H1 (cell line): ENCODE measurements at regions not wholly inside any gene's neighbourhood (a gene's known extent, or its start where the extent isn't known, plus 50 kb on each side); places are given as distances from the start of the nearest gene placed in this dataset.

Source experiments
- CTCF ChIA-PET: fragments of 300-600 bp; sonication (Branson Sonifier 250); formaldehyde crosslinking; loops from one replicate; lab custom pipeline; 2021; ENCODE audit not compliant: partially characterized antibody; lab: Charles Lee
- POLR2A ChIA-PET: fragments of 300-600 bp; sonication (Branson Sonifier 250); formaldehyde crosslinking; loops from one replicate; lab custom pipeline; 2021; ENCODE audit warnings: inconsistent platforms; ENCODE audit not compliant: partially characterized antibody; lab: Charles Lee
- DNase-seq, 2 experiments: peaks; one replicate each; pipeline versions ENCODE4 v3.0.0 to v3.0.0-alpha.2; 2010 to 2022; ENCODE audit warnings: low spot score in 2 of 2, low read depth in 1 of 2, mixed read lengths in 1 of 2
- FAIRE-seq: peaks from 2 replicates; lab custom pipeline; 2011; peaks lifted over from hg19 to GRCh38; lab: Jason Lieb, UNC
- H2AFZ ChIP-seq: 2 replicates; pipeline ENCODE4 v1.8.1; 2012; ENCODE audit warnings: low read length, inconsistent platforms
- H2AK5ac ChIP-seq: 2 replicates; pipeline ENCODE4 v1.6.1; 2013; ENCODE audit warnings: low read depth, low read length
- H2BK120ac ChIP-seq: replicated peaks from 2 replicates; pipeline ENCODE3; 2013; ENCODE audit warnings: low read depth, low read length, inconsistent platforms
- H2BK12ac ChIP-seq: 2 replicates; pipeline ENCODE4 v1.6.1; 2013; ENCODE audit warnings: low read depth, low read length
- H2BK15ac ChIP-seq: 2 replicates; pipeline ENCODE4 v1.6.1; 2013; ENCODE audit warnings: low read length
- H2BK20ac ChIP-seq: 2 replicates; pipeline ENCODE4 v1.6.1; 2013; ENCODE audit warnings: low read length
- H2BK5ac ChIP-seq: 2 replicates; pipeline ENCODE4 v1.6.1; 2013; ENCODE audit warnings: low read depth, low read length
- H3K14ac ChIP-seq: 2 replicates; pipeline ENCODE4 v1.6.1; 2013; ENCODE audit warnings: inconsistent platforms; ENCODE audit not compliant: insufficient read length
- H3K18ac ChIP-seq: 2 replicates; pipeline ENCODE4 v1.6.1; 2013; ENCODE audit warnings: low read length; ENCODE audit errors: extremely low read depth
- H3K23ac ChIP-seq: 2 replicates; pipeline ENCODE4 v1.6.1; 2013; ENCODE audit warnings: inconsistent platforms; ENCODE audit not compliant: insufficient read length
- H3K23me2 ChIP-seq: 2 replicates; pipeline ENCODE4 v1.6.1; 2013; ENCODE audit warnings: low read depth, low read length
- H3K27ac ChIP-seq: 2 replicates; pipeline ENCODE4 v1.6.1; 2011; ENCODE audit warnings: low read depth, low read length, inconsistent platforms
- H3K27me3 ChIP-seq, 4 experiments: replicated peaks in 1 of 4; 1 replicate in 1 of 4; 2 replicates in 3 of 4; pipeline versions ENCODE4 v1.6.1 to v1.8.1; 2011 to 2013; ENCODE audit warnings: low read length in 3 of 4, mild to moderate bottlenecking in 3 of 4, inconsistent platforms in 2 of 4, mixed read lengths in 2 of 4, moderate library complexity in 1 of 4; ENCODE audit not compliant: control insufficient read depth in 3 of 4, insufficient read depth in 3 of 4; ENCODE audit errors: extremely low read depth in 1 of 4
- H3K36me3 ChIP-seq, 4 experiments: 2 replicates each; pipeline versions ENCODE4 v1.6.1 to v1.8.1; 2011 to 2013; ENCODE audit warnings: mild to moderate bottlenecking in 4 of 4, low read length in 3 of 4, moderate library complexity in 2 of 4, control low read depth in 1 of 4, inconsistent platforms in 1 of 4; ENCODE audit not compliant: insufficient read depth in 4 of 4, control insufficient read depth in 2 of 4
- H3K4ac ChIP-seq: replicated peaks from 2 replicates; pipeline ENCODE3; 2013; ENCODE audit warnings: low read length, low read depth, mixed read lengths, inconsistent platforms; ENCODE audit not compliant: insufficient read length
- H3K4me1 ChIP-seq, 4 experiments: replicated peaks in 1 of 4; 1 replicate in 1 of 4; 2 replicates in 3 of 4; pipeline versions ENCODE4 v1.6.1 to v1.8.1; 2011 to 2013; ENCODE audit warnings: low read length in 3 of 4, inconsistent platforms in 2 of 4, mixed read lengths in 1 of 4; ENCODE audit not compliant: insufficient read depth in 4 of 4, control insufficient read depth in 3 of 4
- H3K4me2 ChIP-seq, 2 experiments: 2 replicates each; pipeline versions ENCODE4 v1.6.1 to v1.8.1; 2011 to 2013; ENCODE audit warnings: low read depth in 2 of 2, low read length in 2 of 2, control low read depth in 1 of 2, inconsistent platforms in 1 of 2, mild to moderate bottlenecking in 1 of 2; ENCODE audit not compliant: insufficient read depth in 1 of 2
- H3K4me3 ChIP-seq, 4 experiments: fragments of 200-600, 300-600 bp in 1 of 4; sonication (generic), shearing (Covaris generic), sonication (Bioruptor Twin) in 1 of 4; 2 replicates each; pipeline versions ENCODE4 v1.5.1 to v1.8.1; 2011 to 2016; ENCODE audit warnings: low read length in 4 of 4, low read depth in 3 of 4, control low read depth in 2 of 4, inconsistent platforms in 2 of 4, mild to moderate bottlenecking in 2 of 4, mixed read lengths in 1 of 4, moderate library complexity in 1 of 4; ENCODE audit not compliant: insufficient read depth in 2 of 4; ENCODE audit errors: extremely low read depth in 1 of 4
- H3K56ac ChIP-seq: replicated peaks from 2 replicates; pipeline ENCODE3; 2013; ENCODE audit warnings: low read depth, mild to moderate bottlenecking, mixed read lengths, low read length, inconsistent platforms; ENCODE audit not compliant: insufficient read length
- H3K79me1 ChIP-seq: 2 replicates; pipeline ENCODE4 v1.6.1; 2013; ENCODE audit warnings: low read depth, low read length, control low read depth
- H3K79me2 ChIP-seq, 2 experiments: 2 replicates each; pipeline versions ENCODE4 v1.6.1 to v1.8.1; 2012 to 2013; ENCODE audit warnings: low read length in 2 of 2, mild to moderate bottlenecking in 2 of 2, inconsistent platforms in 1 of 2; ENCODE audit not compliant: insufficient read depth in 2 of 2, control insufficient read depth in 1 of 2
- H3K9ac ChIP-seq, 4 experiments: replicated peaks in 1 of 4; 1 replicate in 1 of 4; 2 replicates in 3 of 4; pipeline versions ENCODE4 v1.6.1 to v1.8.1; 2011 to 2013; ENCODE audit warnings: low read depth in 3 of 4, low read length in 3 of 4, control low read depth in 2 of 4, mild to moderate bottlenecking in 2 of 4, moderate library complexity in 2 of 4, inconsistent platforms in 1 of 4; ENCODE audit errors: extremely low read depth in 1 of 4
- H3K9me3 ChIP-seq, 2 experiments: 2 replicates each; pipeline versions ENCODE4 v1.6.1 to v1.8.1; 2012 to 2013; ENCODE audit warnings: mild to moderate bottlenecking in 2 of 2, moderate library complexity in 2 of 2, control low read depth in 1 of 2, inconsistent platforms in 1 of 2, low read depth in 1 of 2, low read length in 1 of 2, mixed read lengths in 1 of 2; ENCODE audit not compliant: insufficient read depth in 2 of 2
- H4K20me1 ChIP-seq, 2 experiments: replicated peaks in 1 of 2; 2 replicates each; pipeline versions ENCODE3 to v1.8.1; 2011 to 2013; ENCODE audit warnings: inconsistent platforms in 2 of 2, low read length in 2 of 2, mild to moderate bottlenecking in 1 of 2; ENCODE audit not compliant: insufficient read depth in 2 of 2, control insufficient read depth in 1 of 2
- H4K5ac ChIP-seq: 2 replicates; pipeline ENCODE4 v1.6.1; 2013; ENCODE audit warnings: low read length, low read depth, mixed read lengths, inconsistent platforms; ENCODE audit not compliant: insufficient read length
- H4K8ac ChIP-seq: 2 replicates; pipeline ENCODE4 v1.8.0; 2013; ENCODE audit warnings: mild to moderate bottlenecking, moderate library complexity, low read length, inconsistent platforms; ENCODE audit not compliant: insufficient read depth; ENCODE audit errors: extremely low read depth
- H4K91ac ChIP-seq: replicated peaks from 2 replicates; pipeline ENCODE3; 2013; ENCODE audit warnings: low read length, mixed read lengths, inconsistent platforms; ENCODE audit not compliant: insufficient read length
- GTF2F1 ChIP-seq: IDR thresholded peaks from 2 replicates; pipeline ENCODE4 v1.6.1; 2012; ENCODE audit warnings: low read depth, low read length, improper control_type of control experiment, borderline replicate concordance
- HDAC6 ChIP-seq: IDR thresholded peaks from one replicate; pipeline ENCODE4 v1.7.1; 2012; ENCODE audit warnings: low read depth, mild to moderate bottlenecking, inconsistent platforms, low read length, moderate library complexity
- WGBS, 2 experiments: shearing (Covaris generic) in 1 of 2; methylation state at CpG; one replicate each; pipeline versions ENCODE4 v1.1.6 to v1.1.7; 2013 to 2015; ENCODE audit warnings: low lambda C conversion rate in 2 of 2, mixed read lengths in 2 of 2, inconsistent platforms in 1 of 2, low coverage in 1 of 2, missing lambda C conversion rate in 1 of 2; ENCODE audit not compliant: insufficient replicate concordance in 2 of 2, insufficient coverage in 1 of 2, insufficient read length in 1 of 2; ENCODE audit errors: extremely low coverage in 1 of 2, missing lambda C conversion rate in 1 of 2; 5-methylcytosine and 5-hydroxymethylcytosine counted together

DNA sequence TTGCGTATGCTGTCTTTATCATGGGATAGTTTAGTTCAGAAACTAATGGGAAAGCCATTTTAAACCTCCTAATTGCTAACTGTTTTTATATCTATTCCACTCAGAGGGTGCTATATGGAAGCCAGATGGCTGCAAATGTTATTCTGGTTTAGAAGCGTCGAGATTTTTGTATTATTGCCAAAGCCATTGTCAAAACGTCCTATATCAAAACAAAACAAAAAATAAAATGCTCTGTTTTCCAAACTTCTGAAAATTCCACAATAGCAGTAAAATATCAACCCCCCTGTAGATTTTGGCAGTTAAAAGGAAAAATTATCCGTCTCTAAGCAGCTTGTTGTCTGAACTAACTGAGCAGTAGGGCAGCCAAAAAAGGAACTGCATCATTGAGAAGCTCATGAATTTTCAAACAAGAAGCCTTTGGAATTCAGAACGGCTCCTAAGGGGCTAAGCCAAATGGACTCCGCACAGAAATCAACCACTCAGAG lies 195.4 kb upstream of the CWC22 start:
- Histone ChIP-seq H3K4me2 (no peak overlapping the region), H3K4me3 (no peak overlapping the region), H2BK15ac (no peak overlapping the region), H3K23me2 (no peaks in the 10 kb centered on the region), H2BK120ac (no peak overlapping the region), H2AK5ac (no peak overlapping the region), H3K79me2 (no peaks in the 10 kb centered on the region), H2BK12ac (no peak overlapping the region), H2AFZ (no peak overlapping the region; the same call in 1 of the 2 replicates), H3K23ac (no peak overlapping the region), H4K8ac (no peak overlapping the region), H4K5ac (no peak overlapping the region), H3K9ac (no peak overlapping the region), H4K20me1 (no peaks in the 10 kb centered on the region), H3K14ac (no peak overlapping the region), H3K56ac (no peak overlapping the region), H3K18ac (no peak overlapping the region), H3K27ac (no peak overlapping the region), H2BK20ac (no peak overlapping the region), H3K27me3 (no peaks in the 10 kb centered on the region), H3K79me1 (no peaks in the 10 kb centered on the region), H3K4me1 (no peaks in the 10 kb centered on the region; a peak in 1 of 7 replicates), H3K9me3 (no peaks in the 10 kb centered on the region), H2BK5ac (no peak overlapping the region), H4K91ac (no peak overlapping the region), H3K4ac (no peak overlapping the region), H3K36me3 (no peaks in the 10 kb centered on the region)
- 73% methylated on average over 7 of the region's 7 CpGs; no CpG with 5 or more reads in 1 of the 2 experiments for WGBS, 2 experiments
- TF ChIP-seq GTF2F1 (no peak), HDAC6 (no peak)
- POLR2A ChIA-PET, result no interaction called here
- no peak for FAIRE-seq
- DNase-seq, result no peak
- CTCF ChIA-PET, result no interaction called here
